Nephron progenitor cell (in vitro differentiated cells): ENCODE measurements at regions not wholly inside any gene's neighbourhood (a gene's known extent, or its start where the extent isn't known, plus 50 kb on each side); places are given as distances from the start of the nearest gene placed in this dataset.

ENCODE experiments used
- DNase-seq: peaks from one replicate; pipeline ENCODE4 v3.0.0; 2021
- H3K27ac Mint-ChIP-seq: 2 replicates; pipeline ENCODE4 v1.8.0; 2021; ENCODE audit warnings: mild to moderate bottlenecking, moderate library complexity, mixed read lengths
- H3K27me3 Mint-ChIP-seq: 2 replicates; pipeline ENCODE4 v1.8.0; 2021; ENCODE audit warnings: mild to moderate bottlenecking, low read depth, mixed read lengths; ENCODE audit not compliant: poor library complexity
- H3K36me3 Mint-ChIP-seq: 2 replicates; pipeline ENCODE4 v1.8.0; 2021; ENCODE audit warnings: low read depth, mixed read lengths
- H3K4me1 Mint-ChIP-seq: 2 replicates; pipeline ENCODE4 v1.8.0; 2021; ENCODE audit warnings: mixed read lengths
- H3K4me3 Mint-ChIP-seq: 2 replicates; pipeline ENCODE4 v1.8.0; 2021; ENCODE audit warnings: mild to moderate bottlenecking, moderate library complexity, mixed read lengths
- H3K9me3 Mint-ChIP-seq: 2 replicates; pipeline ENCODE4 v1.8.0; 2021; ENCODE audit warnings: mild to moderate bottlenecking, moderate library complexity, mixed read lengths
- TF ChIP-seq, protein P1 (sequence below): fragments of 200-600 bp; sonication (generic); IDR thresholded peaks from 2 replicates; pipeline ENCODE4 v1.5.0; 2021; ENCODE audit warnings: antibody characterized with exemption

DNA sequence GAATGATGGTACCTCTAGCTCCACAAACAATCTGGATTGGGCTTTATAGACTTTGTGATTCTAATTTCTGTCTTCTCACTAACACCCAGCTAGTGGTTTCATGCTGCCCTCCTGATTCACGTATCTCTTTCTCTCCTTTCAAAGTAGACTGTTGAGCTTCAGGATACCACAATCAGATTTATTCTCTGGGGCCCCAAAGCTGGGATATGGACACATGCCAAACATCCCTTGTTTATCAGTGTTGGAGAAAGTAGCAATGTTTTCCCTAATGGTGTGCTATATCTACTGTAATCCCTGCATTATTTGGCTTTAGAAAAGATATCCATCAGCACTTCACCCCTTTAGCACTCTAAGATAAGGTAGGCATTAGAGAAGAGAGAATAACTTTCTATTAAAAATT lies 361.0 kb downstream of the FGF10 start:
- Mint-ChIP-seq H3K4me1 (no peaks in the 10 kb centered on the region), H3K27me3 (no peaks in the 10 kb centered on the region), H3K27ac (no peak overlapping the region), H3K9me3 (no peaks in the 10 kb centered on the region), H3K4me3 (no peak overlapping the region), H3K36me3 (no peaks in the 10 kb centered on the region)
- DNase-seq = no peak
- TF ChIP-seq, protein P1, sequence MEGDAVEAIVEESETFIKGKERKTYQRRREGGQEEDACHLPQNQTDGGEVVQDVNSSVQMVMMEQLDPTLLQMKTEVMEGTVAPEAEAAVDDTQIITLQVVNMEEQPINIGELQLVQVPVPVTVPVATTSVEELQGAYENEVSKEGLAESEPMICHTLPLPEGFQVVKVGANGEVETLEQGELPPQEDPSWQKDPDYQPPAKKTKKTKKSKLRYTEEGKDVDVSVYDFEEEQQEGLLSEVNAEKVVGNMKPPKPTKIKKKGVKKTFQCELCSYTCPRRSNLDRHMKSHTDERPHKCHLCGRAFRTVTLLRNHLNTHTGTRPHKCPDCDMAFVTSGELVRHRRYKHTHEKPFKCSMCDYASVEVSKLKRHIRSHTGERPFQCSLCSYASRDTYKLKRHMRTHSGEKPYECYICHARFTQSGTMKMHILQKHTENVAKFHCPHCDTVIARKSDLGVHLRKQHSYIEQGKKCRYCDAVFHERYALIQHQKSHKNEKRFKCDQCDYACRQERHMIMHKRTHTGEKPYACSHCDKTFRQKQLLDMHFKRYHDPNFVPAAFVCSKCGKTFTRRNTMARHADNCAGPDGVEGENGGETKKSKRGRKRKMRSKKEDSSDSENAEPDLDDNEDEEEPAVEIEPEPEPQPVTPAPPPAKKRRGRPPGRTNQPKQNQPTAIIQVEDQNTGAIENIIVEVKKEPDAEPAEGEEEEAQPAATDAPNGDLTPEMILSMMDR = no peak

DNA sequence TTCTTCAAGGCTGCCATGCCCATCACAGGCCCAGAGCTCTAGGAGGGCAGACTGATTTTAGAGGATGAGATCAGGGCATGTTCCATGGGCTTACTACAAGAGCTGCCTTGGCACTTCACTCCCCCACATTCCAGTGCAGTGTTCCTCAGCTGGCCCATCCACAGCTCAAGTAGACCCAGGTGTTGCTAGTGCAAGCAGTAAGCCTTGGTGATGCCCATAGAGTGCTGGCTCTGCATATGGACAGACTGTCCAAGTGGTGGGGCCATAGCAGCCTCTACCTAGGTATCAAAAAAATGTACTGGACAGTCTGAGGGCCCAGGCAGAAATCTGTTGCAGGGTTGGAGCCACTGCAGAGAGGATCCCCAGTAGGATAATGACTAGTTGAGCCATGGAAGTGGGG lies 366.6 kb downstream of the FGF10 start:
- H3K27me3 Mint-ChIP-seq = no peaks in the 10 kb centered on the region
- no peak for DNase-seq
- TF ChIP-seq, protein P1 = no peak
- no peak overlapping the region for H3K4me3 Mint-ChIP-seq
- H3K4me1 Mint-ChIP-seq = no peaks in the 10 kb centered on the region
- no peak overlapping the region for H3K27ac Mint-ChIP-seq
- peaks cover 6% of the 10 kb centered on the region for H3K9me3 Mint-ChIP-seq
- H3K36me3 Mint-ChIP-seq = no peaks in the 10 kb centered on the region

DNA sequence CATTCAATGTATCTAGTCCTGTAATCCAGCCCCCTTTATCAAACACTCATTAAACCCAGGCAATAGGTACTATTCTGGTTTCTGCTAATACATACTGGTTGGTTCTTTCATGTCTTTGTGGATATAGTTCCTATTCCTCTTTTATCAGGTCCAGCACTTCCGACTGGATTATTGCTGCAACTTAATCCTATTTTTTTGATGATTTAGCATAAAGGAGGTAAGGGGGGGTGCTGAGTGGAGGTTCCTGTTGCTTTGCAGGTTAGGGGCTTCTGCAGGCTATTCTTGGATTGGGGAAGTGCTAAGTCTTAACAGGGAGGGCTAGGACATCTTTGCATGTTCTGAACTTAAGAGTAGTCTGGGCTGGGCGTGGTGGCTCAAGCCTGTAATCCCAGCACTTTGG lies 377.7 kb downstream of the FGF10 start:
- H3K27ac Mint-ChIP-seq = no peak overlapping the region
- DNase-seq = no peak
- H3K9me3 Mint-ChIP-seq = peaks cover 27% of the 10 kb centered on the region
- no peaks in the 10 kb centered on the region for H3K4me1 Mint-ChIP-seq
- H3K4me3 Mint-ChIP-seq = no peak overlapping the region
- H3K36me3 Mint-ChIP-seq = no peaks in the 10 kb centered on the region
- H3K27me3 Mint-ChIP-seq = no peaks in the 10 kb centered on the region
- TF ChIP-seq, protein P1 = no peak

DNA sequence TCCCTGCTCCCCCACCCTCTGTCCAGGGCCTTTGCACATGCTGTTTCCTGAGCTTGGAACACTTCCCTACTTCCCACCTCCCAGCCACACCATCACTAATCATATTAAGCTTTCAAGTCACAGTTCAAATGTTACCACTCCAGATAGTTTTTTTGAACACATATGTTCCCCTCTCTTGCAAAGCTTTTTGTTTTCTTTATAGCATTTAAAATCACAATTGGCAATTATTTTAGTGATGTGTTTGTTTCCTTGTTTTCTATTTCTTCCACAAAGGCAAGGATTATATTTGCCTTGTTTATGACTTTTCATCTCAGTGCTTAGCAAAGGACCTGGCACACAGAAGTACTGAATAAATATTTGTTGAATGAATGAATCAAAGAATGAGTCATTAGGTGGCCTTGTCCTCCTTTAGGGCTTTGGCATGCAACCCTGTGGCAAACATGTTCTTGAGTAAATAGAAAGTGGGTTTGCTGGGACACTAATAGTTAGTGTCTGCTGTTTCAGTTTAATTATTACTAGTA lies 386.8 kb downstream of the FGF10 start:
- Mint-ChIP-seq H3K27me3 (no peaks in the 10 kb centered on the region), H3K9me3 (no peaks in the 10 kb centered on the region), H3K4me1 (no peaks in the 10 kb centered on the region), H3K4me3 (no peak overlapping the region), H3K36me3 (no peaks in the 10 kb centered on the region), H3K27ac (no peak overlapping the region)
- DNase-seq = no peak
- TF ChIP-seq, protein P1 = no peak

DNA sequence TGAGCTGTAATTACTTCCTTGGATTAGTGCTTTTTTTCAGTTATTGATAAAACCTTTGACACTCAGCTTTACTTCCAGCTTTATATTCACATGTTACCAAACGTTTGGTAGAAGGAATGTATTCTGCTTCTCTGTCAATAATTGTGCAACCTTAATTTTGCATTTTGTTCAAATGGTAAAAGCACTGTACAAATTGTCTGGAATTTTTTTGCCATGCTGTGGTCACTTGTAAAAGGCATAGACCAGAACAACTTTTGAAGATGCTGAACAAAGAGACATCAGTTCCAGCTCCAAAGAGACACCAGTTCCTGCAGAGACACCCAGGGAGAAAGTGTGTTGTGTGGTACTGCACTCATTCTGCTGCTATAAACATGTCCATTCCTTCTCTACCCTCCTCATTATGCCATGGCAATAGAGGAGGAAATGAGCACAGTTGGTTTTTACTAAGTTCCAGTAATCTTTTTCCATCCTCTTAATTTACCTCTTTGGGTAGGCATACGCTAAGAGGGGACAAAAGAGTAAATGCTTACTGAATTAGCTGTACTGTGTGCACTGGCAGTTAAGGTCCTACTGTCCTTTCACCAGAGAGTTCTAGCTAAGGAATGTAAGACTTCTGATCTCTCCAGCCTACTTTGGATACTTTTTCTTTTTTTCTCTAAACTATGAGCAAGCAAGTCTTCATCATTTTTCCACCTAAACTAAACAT lies 387.4 kb downstream of the FGF10 start:
- H3K36me3 Mint-ChIP-seq = no peaks in the 10 kb centered on the region
- DNase-seq = no peak
- H3K4me3 Mint-ChIP-seq = no peak overlapping the region
- H3K27me3 Mint-ChIP-seq = no peaks in the 10 kb centered on the region
- H3K4me1 Mint-ChIP-seq = no peaks in the 10 kb centered on the region
- no peaks in the 10 kb centered on the region for H3K9me3 Mint-ChIP-seq
- TF ChIP-seq, protein P1 = no peak
- no peak overlapping the region for H3K27ac Mint-ChIP-seq

DNA sequence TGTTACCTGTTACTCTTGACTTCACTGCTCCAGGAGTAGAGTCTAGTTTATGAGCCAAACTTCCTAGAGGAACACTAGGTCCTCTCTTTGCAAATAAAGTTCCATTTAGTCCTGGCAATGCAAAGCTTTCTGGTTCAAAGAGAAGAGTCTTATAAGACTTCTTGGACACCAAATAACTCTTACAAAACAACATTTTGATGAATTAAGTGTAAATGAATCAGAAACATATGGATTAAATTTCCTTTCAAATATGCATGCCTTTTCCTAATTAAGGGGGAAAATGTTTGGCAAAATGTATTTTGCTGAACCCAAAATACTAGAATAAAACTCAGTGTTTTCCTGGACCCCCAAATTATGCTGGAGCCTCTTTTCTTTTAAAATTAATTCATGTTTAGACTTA lies 388.0 kb downstream of the FGF10 start:
- Mint-ChIP-seq H3K27ac (no peak overlapping the region), H3K27me3 (no peaks in the 10 kb centered on the region), H3K4me3 (no peak overlapping the region), H3K36me3 (no peaks in the 10 kb centered on the region), H3K4me1 (no peaks in the 10 kb centered on the region), H3K9me3 (no peaks in the 10 kb centered on the region)
- no peak for DNase-seq
- TF ChIP-seq, protein P1 = no peak
